ENCODE measurements at regions not wholly inside any gene's neighbourhood (a gene's known extent, or its start where the extent isn't known, plus 50 kb on each side); places are given as distances from the start of the nearest gene placed in this dataset.
"Not testable (repeated sequence)": the region's sequence is repeated elsewhere in the genome, so short reads cannot be mapped to it uniquely, and the experiment has no call there.

- not testable (repeated sequence) for TF ChIP-seq MAX (IDR thresholded peaks at IDR 0.05); CTCF (IDR thresholded peaks at IDR 0.05; ENCODE audit: low read depth, low read length, missing input control)
Measured at GRCh38 chr12:111258081-111258480, 110.8 kb downstream of the PHETA1 start.
